Occipital lobe (tissue), 1 donor: ENCODE measurements at regions not wholly inside any gene's neighbourhood (a gene's known extent, or its start where the extent isn't known, plus 50 kb on each side); places are given as distances from the start of the nearest gene placed in this dataset.

ENCODE experiments used
- DNase-seq: peaks from one replicate; lab custom pipeline; 2025; lab: John Stamatoyannopoulos, UW

GRCh38 chr2:122935506-122935905 lies 1089.6 kb upstream of the CNTNAP5 start:
- DNase-seq, result no peak

GRCh38 chr2:122939796-122940195 lies 1085.3 kb upstream of the CNTNAP5 start:
- DNase-seq, result no peak

- DNase-seq, result no peak
Measured at GRCh38 chr2:122949523-122949922, 1075.6 kb upstream of the CNTNAP5 start.

- no peak for DNase-seq
Measured at GRCh38 chr2:122955776-122956175, 1069.3 kb upstream of the CNTNAP5 start.

GRCh38 chr2:122960759-122961641 lies 1064.1 kb upstream of the CNTNAP5 start:
- no peak for DNase-seq

- DNase-seq, result no peak
Measured at GRCh38 chr2:122966461-122966860, 1058.6 kb upstream of the CNTNAP5 start.

GRCh38 chr2:122977580-122977979 lies 1047.5 kb upstream of the CNTNAP5 start:
- no peak for DNase-seq

- no peak for DNase-seq
Measured at GRCh38 chr2:122980671-122981070, 1044.4 kb upstream of the CNTNAP5 start.

- no peak for DNase-seq
Measured at GRCh38 chr2:122982936-122983335, 1042.2 kb upstream of the CNTNAP5 start.

- DNase-seq, result no peak
Measured at GRCh38 chr2:122988395-122989221, 1036.5 kb upstream of the CNTNAP5 start.

GRCh38 chr2:122993592-122993991 lies 1031.5 kb upstream of the CNTNAP5 start:
- no peak for DNase-seq

- no peak for DNase-seq
Measured at GRCh38 chr2:122999258-122999657, 1025.8 kb upstream of the CNTNAP5 start.

GRCh38 chr2:122999821-123000220 lies 1025.3 kb upstream of the CNTNAP5 start:
- DNase-seq, result no peak

GRCh38 chr2:123002660-123003248 lies 1022.3 kb upstream of the CNTNAP5 start:
- DNase-seq, result no peak

GRCh38 chr2:123015186-123015585 lies 1009.9 kb upstream of the CNTNAP5 start:
- DNase-seq, result no peak

GRCh38 chr2:123035541-123035940 lies 989.5 kb upstream of the CNTNAP5 start:
- DNase-seq, result no peak

- no peak for DNase-seq
Measured at GRCh38 chr2:123036300-123036699, 988.8 kb upstream of the CNTNAP5 start.

GRCh38 chr2:123040506-123040905 lies 984.6 kb upstream of the CNTNAP5 start:
- DNase-seq, result no peak

- no peak for DNase-seq
Measured at GRCh38 chr2:123043458-123043857, 981.6 kb upstream of the CNTNAP5 start.

- no peak for DNase-seq
Measured at GRCh38 chr2:123045713-123046112, 979.4 kb upstream of the CNTNAP5 start.

- DNase-seq, result no peak
Measured at GRCh38 chr2:123047186-123047585, 977.9 kb upstream of the CNTNAP5 start.

GRCh38 chr2:123051136-123051535 lies 974.0 kb upstream of the CNTNAP5 start:
- no peak for DNase-seq
